ENCODE measurements at regions not wholly inside any gene's neighbourhood (a gene's known extent, or its start where the extent isn't known, plus 50 kb on each side); places are given as distances from the start of the nearest gene placed in this dataset.

DNA sequence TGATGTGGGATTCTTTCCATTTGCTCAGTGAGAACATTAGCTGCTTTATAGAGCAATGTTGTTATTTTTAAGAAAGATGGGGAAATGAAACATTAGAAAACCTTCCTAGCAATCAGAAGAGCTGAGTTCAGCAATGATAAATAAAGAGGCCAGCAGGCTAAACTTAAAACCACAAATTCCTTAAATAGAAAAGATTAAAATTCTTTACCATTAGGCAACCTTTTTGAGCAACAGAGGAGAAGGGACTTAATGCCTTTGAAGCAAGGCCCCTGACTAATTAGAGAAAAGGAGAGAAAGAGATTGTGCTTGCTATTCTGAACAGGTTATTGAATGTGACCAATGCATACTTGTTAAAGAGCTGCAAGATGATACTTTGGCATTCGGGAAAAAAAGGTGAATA, 160.8 kb upstream of the LMO3 start:
- Histone ChIP-seq H3F3A (ENCODE audit: low read depth) (no peaks in the 10 kb centered on the region), H3K27me3 (ENCODE audit: insufficient read depth, low read length, poor library complexity, severe bottlenecking) (no peaks in the 10 kb centered on the region), H3K9me2 (replicated peaks; ENCODE audit: low read depth, low read length) (no peaks in the 10 kb centered on the region), H2AFZ (ENCODE audit: low read length) (no peak overlapping the region), H4K20me1 (ENCODE audit: insufficient read depth, low read length, poor library complexity, severe bottlenecking) (no peaks in the 10 kb centered on the region), H3K4me1 (ENCODE audit: insufficient read depth, low read length, poor library complexity, severe bottlenecking) (no peaks in the 10 kb centered on the region), H3K36me3 (ENCODE audit: insufficient read depth, low read length) (no peaks in the 10 kb centered on the region), H3K4me2 (ENCODE audit: low read depth, low read length, poor library complexity, severe bottlenecking) (no peak overlapping the region), H3K9ac (ENCODE audit: low read depth, low read length, poor library complexity, severe bottlenecking) (no peak overlapping the region), H3K9me3 (ENCODE audit: insufficient read depth, low read depth, low read length) (no peaks in the 10 kb centered on the region), H3K79me2 (ENCODE audit: insufficient read depth, low read length) (no peaks in the 10 kb centered on the region), H3K4me3 (ENCODE audit: low read length, poor library complexity, severe bottlenecking) (no peak overlapping the region)
- TF ChIP-seq EZH2phosphoT487 (IDR thresholded peaks at IDR 0.05; ENCODE audit: borderline replicate concordance) = no peak
- TF ChIP-seq, protein P1, sequence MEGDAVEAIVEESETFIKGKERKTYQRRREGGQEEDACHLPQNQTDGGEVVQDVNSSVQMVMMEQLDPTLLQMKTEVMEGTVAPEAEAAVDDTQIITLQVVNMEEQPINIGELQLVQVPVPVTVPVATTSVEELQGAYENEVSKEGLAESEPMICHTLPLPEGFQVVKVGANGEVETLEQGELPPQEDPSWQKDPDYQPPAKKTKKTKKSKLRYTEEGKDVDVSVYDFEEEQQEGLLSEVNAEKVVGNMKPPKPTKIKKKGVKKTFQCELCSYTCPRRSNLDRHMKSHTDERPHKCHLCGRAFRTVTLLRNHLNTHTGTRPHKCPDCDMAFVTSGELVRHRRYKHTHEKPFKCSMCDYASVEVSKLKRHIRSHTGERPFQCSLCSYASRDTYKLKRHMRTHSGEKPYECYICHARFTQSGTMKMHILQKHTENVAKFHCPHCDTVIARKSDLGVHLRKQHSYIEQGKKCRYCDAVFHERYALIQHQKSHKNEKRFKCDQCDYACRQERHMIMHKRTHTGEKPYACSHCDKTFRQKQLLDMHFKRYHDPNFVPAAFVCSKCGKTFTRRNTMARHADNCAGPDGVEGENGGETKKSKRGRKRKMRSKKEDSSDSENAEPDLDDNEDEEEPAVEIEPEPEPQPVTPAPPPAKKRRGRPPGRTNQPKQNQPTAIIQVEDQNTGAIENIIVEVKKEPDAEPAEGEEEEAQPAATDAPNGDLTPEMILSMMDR (conservative IDR thresholded peaks at IDR 0.05; ENCODE audit: low read length) = no peak

DNA sequence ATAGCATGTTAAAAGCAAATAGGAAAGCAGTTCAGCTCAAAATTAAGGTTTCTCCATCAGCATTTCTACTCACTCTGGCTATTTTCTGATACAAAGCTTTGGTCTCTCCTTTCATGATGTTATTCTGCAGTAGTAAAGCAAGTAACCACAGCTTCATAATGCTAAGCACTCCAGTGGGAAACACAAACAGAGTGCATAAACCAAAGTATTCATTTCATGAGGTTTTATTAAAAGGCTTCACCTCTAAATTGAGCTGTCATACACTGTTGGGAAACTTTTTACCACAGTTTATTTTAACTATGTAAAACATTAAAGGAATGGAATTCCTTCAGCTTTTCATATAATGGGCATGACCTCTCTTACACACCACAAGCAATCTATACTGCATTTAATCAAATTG, 157.9 kb upstream of the LMO3 start:
- H3F3A ChIP-seq (ENCODE audit: low read depth) = no peaks in the 10 kb centered on the region
- no peak for TF ChIP-seq EZH2phosphoT487 (IDR thresholded peaks at IDR 0.05; ENCODE audit: borderline replicate concordance)
- TF ChIP-seq, protein P1 (conservative IDR thresholded peaks at IDR 0.05; ENCODE audit: low read length) = no peak
- H3K79me2 ChIP-seq (ENCODE audit: insufficient read depth, low read length) = no peaks in the 10 kb centered on the region
- no peaks in the 10 kb centered on the region for H3K9me2 ChIP-seq (replicated peaks; ENCODE audit: low read depth, low read length)
- no peak overlapping the region for H3K4me3 ChIP-seq (ENCODE audit: low read length, poor library complexity, severe bottlenecking)
- no peaks in the 10 kb centered on the region for H3K36me3 ChIP-seq (ENCODE audit: insufficient read depth, low read length)
- no peak overlapping the region for H2AFZ ChIP-seq (ENCODE audit: low read length)
- no peaks in the 10 kb centered on the region for H4K20me1 ChIP-seq (ENCODE audit: insufficient read depth, low read length, poor library complexity, severe bottlenecking)
- no peaks in the 10 kb centered on the region for H3K4me1 ChIP-seq (ENCODE audit: insufficient read depth, low read length, poor library complexity, severe bottlenecking)
- no peak overlapping the region for H3K9ac ChIP-seq (ENCODE audit: low read depth, low read length, poor library complexity, severe bottlenecking)
- no peak overlapping the region for H3K4me2 ChIP-seq (ENCODE audit: low read depth, low read length, poor library complexity, severe bottlenecking)
- no peaks in the 10 kb centered on the region for H3K27me3 ChIP-seq (ENCODE audit: insufficient read depth, low read length, poor library complexity, severe bottlenecking)
- H3K9me3 ChIP-seq (ENCODE audit: insufficient read depth, low read depth, low read length) = no peaks in the 10 kb centered on the region

- Histone ChIP-seq H3K4me1 (ENCODE audit: insufficient read depth, low read length, poor library complexity, severe bottlenecking) (no peaks in the 10 kb centered on the region), H3K79me2 (ENCODE audit: insufficient read depth, low read length) (no peaks in the 10 kb centered on the region), H3K4me2 (ENCODE audit: low read depth, low read length, poor library complexity, severe bottlenecking) (no peak overlapping the region), H3K9ac (ENCODE audit: low read depth, low read length, poor library complexity, severe bottlenecking) (no peak overlapping the region), H3K4me3 (ENCODE audit: low read length, poor library complexity, severe bottlenecking) (no peak overlapping the region), H3K36me3 (ENCODE audit: insufficient read depth, low read length) (no peaks in the 10 kb centered on the region), H3K27me3 (ENCODE audit: insufficient read depth, low read length, poor library complexity, severe bottlenecking) (no peaks in the 10 kb centered on the region), H2AFZ (ENCODE audit: low read length) (no peak overlapping the region), H3K9me3 (ENCODE audit: insufficient read depth, low read depth, low read length) (no peaks in the 10 kb centered on the region), H3K9me2 (replicated peaks; ENCODE audit: low read depth, low read length) (no peaks in the 10 kb centered on the region), H4K20me1 (ENCODE audit: insufficient read depth, low read length, poor library complexity, severe bottlenecking) (no peaks in the 10 kb centered on the region), H3F3A (ENCODE audit: low read depth) (no peaks in the 10 kb centered on the region)
- TF ChIP-seq, protein P1 (conservative IDR thresholded peaks at IDR 0.05; ENCODE audit: low read length) = no peak
- TF ChIP-seq EZH2phosphoT487 (IDR thresholded peaks at IDR 0.05; ENCODE audit: borderline replicate concordance) = no peak
These were observed 151.0 kb upstream of the LMO3 start for GRCh38 chr12:16756833-16757555.
